CD14-positive monocyte (primary cell): ENCODE measurements at regions not wholly inside any gene's neighbourhood (a gene's known extent, or its start where the extent isn't known, plus 50 kb on each side); places are given as distances from the start of the nearest gene placed in this dataset.

ENCODE experiments used
- DNase-seq, 3 donors: peaks; one replicate each; pipeline ENCODE4 v3.0.0-alpha.2; 2011 to 2022
- H2AFZ ChIP-seq: 2 replicates; pipeline ENCODE4 v1.6.0; 2012; ENCODE audit warnings: mild to moderate bottlenecking, low read depth, low read length, inconsistent platforms; ENCODE audit not compliant: insufficient read depth, poor library complexity, severe bottlenecking
- H3K27ac ChIP-seq, 2 donors: 1 replicate in 1 of 2; 2 replicates in 1 of 2; pipeline ENCODE4 v1.5.1; 2012 to 2013; ENCODE audit warnings: low read length in 2 of 2, control low read depth in 1 of 2, inconsistent platforms in 1 of 2, low read depth in 1 of 2, mild to moderate bottlenecking in 1 of 2
- H3K27me3 ChIP-seq, 2 donors: one replicate each; pipeline versions ENCODE4 v1.6.0 to v1.6.1; 2011 to 2013; ENCODE audit warnings: low read length in 2 of 2; ENCODE audit not compliant: control insufficient read depth in 2 of 2, insufficient read depth in 2 of 2
- H3K36me3 ChIP-seq, 2 donors: replicated peaks in 1 of 2; 1 replicate in 1 of 2; 2 replicates in 1 of 2; pipeline versions ENCODE4 v1.5.1 to v1.6.1; 2012 to 2013; ENCODE audit warnings: low read length in 2 of 2, control low read depth in 1 of 2, inconsistent platforms in 1 of 2, mild to moderate bottlenecking in 1 of 2; ENCODE audit not compliant: insufficient read depth in 2 of 2, control insufficient read depth in 1 of 2
- H3K4me1 ChIP-seq, 2 donors: 1 replicate in 1 of 2; 2 replicates in 1 of 2; pipeline versions ENCODE4 v1.5.1 to v1.6.1; 2012 to 2013; ENCODE audit warnings: low read length in 2 of 2, control low read depth in 1 of 2, inconsistent platforms in 1 of 2, mild to moderate bottlenecking in 1 of 2, moderate library complexity in 1 of 2; ENCODE audit not compliant: insufficient read depth in 2 of 2, control insufficient read depth in 1 of 2
- H3K4me2 ChIP-seq: replicated peaks from 2 replicates; pipeline ENCODE3; 2012; ENCODE audit warnings: low read length, moderate library complexity, mild to moderate bottlenecking; ENCODE audit not compliant: poor library complexity, severe bottlenecking; ENCODE audit errors: extremely low read depth
- H3K4me3 ChIP-seq, 3 experiments: fragments of 200-600 bp in 1 of 3; sonication (generic) in 1 of 3; replicated peaks in 1 of 3; 1 replicate in 2 of 3; 2 replicates in 1 of 3; pipeline ENCODE4 v1.5.1; 2011 to 2013; ENCODE audit warnings: low read length in 3 of 3, mild to moderate bottlenecking in 3 of 3, control low read depth in 2 of 3, low read depth in 2 of 3, inconsistent platforms in 1 of 3, moderate library complexity in 1 of 3
- H3K79me2 ChIP-seq: 2 replicates; pipeline ENCODE4 v1.6.0; 2012; ENCODE audit warnings: mild to moderate bottlenecking, control low read depth, inconsistent platforms, low read length, moderate library complexity; ENCODE audit not compliant: insufficient read depth
- H3K9ac ChIP-seq: 2 replicates; pipeline ENCODE4 v1.6.0; 2017; ENCODE audit warnings: low read length, mild to moderate bottlenecking; ENCODE audit not compliant: insufficient read depth, poor library complexity, severe bottlenecking
- H3K9me3 ChIP-seq, 2 donors: replicated peaks in 1 of 2; 1 replicate in 1 of 2; 2 replicates in 1 of 2; pipeline versions ENCODE4 v1.5.1 to v1.6.1; 2012 to 2013; ENCODE audit warnings: low read length in 2 of 2, control low read depth in 1 of 2; ENCODE audit not compliant: control insufficient read depth in 1 of 2, insufficient read depth in 1 of 2
- H4K20me1 ChIP-seq: 2 replicates; pipeline ENCODE4 v1.6.0; 2012; ENCODE audit warnings: mild to moderate bottlenecking, low read length, control low read depth, moderate library complexity; ENCODE audit not compliant: insufficient read depth
- H3K27ac Mint-ChIP-seq, 7 donors: one replicate each; pipeline ENCODE4 v1.8.0; 2020; ENCODE audit warnings: mild to moderate bottlenecking in 7 of 7, mixed read lengths in 7 of 7, moderate library complexity in 6 of 7, inconsistent platforms in 2 of 7
- H3K27me3 Mint-ChIP-seq, 3 donors: one replicate each; pipeline ENCODE4 v1.8.0; 2021 to 2022; ENCODE audit warnings: low read depth in 3 of 3, mild to moderate bottlenecking in 3 of 3, mixed read lengths in 3 of 3, moderate library complexity in 3 of 3, inconsistent platforms in 1 of 3
- H3K36me3 Mint-ChIP-seq, 2 donors: one replicate each; pipeline ENCODE4 v1.8.0; 2020; ENCODE audit warnings: mixed read lengths in 2 of 2, inconsistent platforms in 1 of 2, mild to moderate bottlenecking in 1 of 2
- H3K4me1 Mint-ChIP-seq: one replicate; pipeline ENCODE4 v1.8.0; 2020; ENCODE audit warnings: mild to moderate bottlenecking, mixed read lengths
- H3K4me3 Mint-ChIP-seq, 2 donors: one replicate each; pipeline ENCODE4 v1.8.0; 2020; ENCODE audit warnings: mild to moderate bottlenecking in 2 of 2, mixed read lengths in 2 of 2, moderate library complexity in 1 of 2
- H3K9me3 Mint-ChIP-seq, 7 donors: one replicate each; pipeline ENCODE4 v1.8.0; 2020 to 2022; ENCODE audit warnings: mixed read lengths in 7 of 7, mild to moderate bottlenecking in 6 of 7, moderate library complexity in 6 of 7, inconsistent platforms in 2 of 7
- CTCF ChIP-seq: fragments of 200-600 bp; IDR thresholded peaks from one replicate; pipeline ENCODE4 v1.8.0; 2022; ENCODE audit warnings: antibody characterized with exemption, mild to moderate bottlenecking
- WGBS: methylation state at CpG from one replicate; pipeline ENCODE4 v1.1.5; 2013; ENCODE audit warnings: missing lambda C conversion rate; ENCODE audit not compliant: insufficient coverage; 5-methylcytosine and 5-hydroxymethylcytosine counted together
- intact Hi-C, 2 donors: fragments of 100-400 bp; cut with micrococcal nuclease; formaldehyde crosslinking; loops; one replicate each; pipeline versions ENCODE4 v1.15.0 to v1.15.1; 2023

GRCh38 chr14:27721760-27722159, 1044.8 kb upstream of the FOXG1 start:
- no peaks in the 10 kb centered on the region for H4K20me1 ChIP-seq
- no peaks in the 10 kb centered on the region for H3K27me3 ChIP-seq
- no peak overlapping the region for H3K27ac ChIP-seq
- Mint-ChIP-seq H3K27me3 (no peaks in the 10 kb centered on the region), H3K27ac (no peak overlapping the region), H3K4me3 (no peak overlapping the region), H3K4me1 (no peaks in the 10 kb centered on the region), H3K36me3 (no peaks in the 10 kb centered on the region), H3K9me3 (peaks cover 0 to 4% (median 2%) of the 10 kb centered on the region in 7 donors)
- no peak for DNase-seq
- H3K9me3 ChIP-seq = peaks cover 0 to 3% of the 10 kb centered on the region in 2 donors
- no peak overlapping the region for H2AFZ ChIP-seq
- no peaks in the 10 kb centered on the region for H3K4me1 ChIP-seq
- no peaks in the 10 kb centered on the region for H3K36me3 ChIP-seq
- H3K4me3 ChIP-seq = no peak overlapping the region
- H3K79me2 ChIP-seq = no peaks in the 10 kb centered on the region
- no peak for TF ChIP-seq CTCF
- no peak overlapping the region for H3K9ac ChIP-seq
- no peak overlapping the region for H3K4me2 ChIP-seq
- intact Hi-C loops = no loop called here

GRCh38 chr14:27725482-27725881, 1041.1 kb upstream of the FOXG1 start:
- Mint-ChIP-seq H3K27ac (no peak overlapping the region), H3K4me3 (no peak overlapping the region), H3K27me3 (no peaks in the 10 kb centered on the region), H3K36me3 (no peaks in the 10 kb centered on the region), H3K9me3 (peaks cover 0 to under 1% (median 0%) of the 10 kb centered on the region in 7 donors), H3K4me1 (no peaks in the 10 kb centered on the region)
- no peaks in the 10 kb centered on the region for H3K4me1 ChIP-seq
- DNase-seq = no peak
- no peak overlapping the region for H3K27ac ChIP-seq
- H2AFZ ChIP-seq = no peak overlapping the region
- no peak for TF ChIP-seq CTCF
- H3K9me3 ChIP-seq = no peaks in the 10 kb centered on the region
- 67% methylated on average over 1 of the region's 4 CpGs for WGBS
- H3K27me3 ChIP-seq = no peaks in the 10 kb centered on the region
- no peak overlapping the region for H3K4me3 ChIP-seq
- H3K4me2 ChIP-seq = no peak overlapping the region
- H3K36me3 ChIP-seq = no peaks in the 10 kb centered on the region
- H3K9ac ChIP-seq = no peak overlapping the region
- intact Hi-C loops = no loop called here
- H4K20me1 ChIP-seq = no peaks in the 10 kb centered on the region
- no peaks in the 10 kb centered on the region for H3K79me2 ChIP-seq
